ENCODE measurements at regions not wholly inside any gene's neighbourhood (a gene's known extent, or its start where the extent isn't known, plus 50 kb on each side); places are given as distances from the start of the nearest gene placed in this dataset.
"Not testable (repeated sequence)": the region's sequence is repeated elsewhere in the genome, so short reads cannot be mapped to it uniquely, and the experiment has no call there.

GRCh38 chr17:30680681-30681080 is 143.8 kb downstream of the CRLF3 start:
- not testable (repeated sequence) for TF ChIP-seq CTCF, POLR2A (IDR thresholded peaks at IDR 0.05)
